Stimulated activated naive CD8-positive, alpha-beta T cell treated with anti-CD3 and anti-CD28 coated beads, Interleukin-15, amount 100 ng/mL, for 72 hours (primary cell): ENCODE measurements at regions not wholly inside any gene's neighbourhood (a gene's known extent, or its start where the extent isn't known, plus 50 kb on each side); places are given as distances from the start of the nearest gene placed in this dataset.
"Not testable (repeated sequence)": the region's sequence is repeated elsewhere in the genome, so short reads cannot be mapped to it uniquely, and the experiment has no call there.

Source experiments
- ATAC-seq: fragments of 150-1000 bp; cut with Tn5 transposase; 2 replicates; pipeline ENCODE4 v1.10.0; 2021; ENCODE audit warnings: mild to moderate bottlenecking, moderate library complexity
- DNase-seq, 2 donors: peaks; one replicate each; pipeline ENCODE4 v3.0.0; 2021 to 2022
- H3K27ac Mint-ChIP-seq, 2 donors: one replicate each; pipeline ENCODE4 v1.8.0; 2022; ENCODE audit warnings: mild to moderate bottlenecking in 2 of 2, mixed read lengths in 2 of 2, moderate library complexity in 2 of 2
- H3K27me3 Mint-ChIP-seq: one replicate; pipeline ENCODE4 v1.8.0; 2022; ENCODE audit warnings: mixed read lengths
- H3K4me1 Mint-ChIP-seq: one replicate; pipeline ENCODE4 v1.8.0; 2022; ENCODE audit warnings: mild to moderate bottlenecking, mixed read lengths
- H3K4me3 Mint-ChIP-seq, 2 donors: one replicate each; pipeline ENCODE4 v1.8.0; 2022; ENCODE audit warnings: mild to moderate bottlenecking in 2 of 2, mixed read lengths in 2 of 2, moderate library complexity in 1 of 2
- H3K9me3 Mint-ChIP-seq, 2 donors: one replicate each; pipeline ENCODE4 v1.8.0; 2022; ENCODE audit warnings: mixed read lengths in 2 of 2

GRCh38 chr11:57942808-57943207 lies 80.9 kb upstream of the OR9Q1 start:
- Mint-ChIP-seq H3K4me1 (no peaks in the 10 kb centered on the region), H3K9me3 (no peaks in the 10 kb centered on the region), H3K4me3 (no peak overlapping the region), H3K27me3 (no peaks in the 10 kb centered on the region), H3K27ac (no peak overlapping the region)
- DNase-seq (no peak), ATAC-seq (no peak)

- H3K27me3 Mint-ChIP-seq, H3K27ac Mint-ChIP-seq, H3K4me1 Mint-ChIP-seq: not testable (repeated sequence)
Measured at GRCh38 chr11:57943766-57944165, 79.9 kb upstream of the OR9Q1 start.

GRCh38 chr11:57946628-57947027 lies 77.1 kb upstream of the OR9Q1 start:
- Mint-ChIP-seq H3K4me3 (no peak overlapping the region), H3K4me1 (no peaks in the 10 kb centered on the region), H3K9me3 (no peaks in the 10 kb centered on the region), H3K27me3 (no peaks in the 10 kb centered on the region), H3K27ac (no peak overlapping the region)
- DNase-seq, result no peak
- ATAC-seq, result no peak

More at GRCh38 chr11:57943766-57944165, 79.9 kb upstream of the OR9Q1 start:
- not testable (repeated sequence) for H3K4me3 Mint-ChIP-seq, DNase-seq, H3K9me3 Mint-ChIP-seq, ATAC-seq

GRCh38 chr11:57964660-57965059 lies 59.0 kb upstream of the OR9Q1 start:
- Mint-ChIP-seq H3K27ac (no peak overlapping the region), H3K27me3 (peaks cover 10% of the 10 kb centered on the region), H3K4me3 (no peak overlapping the region), H3K9me3 (no peaks in the 10 kb centered on the region), H3K4me1 (no peaks in the 10 kb centered on the region)
- ATAC-seq (no peak), DNase-seq (no peak)

GRCh38 chr11:57971272-57972012 lies 52.2 kb upstream of the OR9Q1 start:
- H3K27ac Mint-ChIP-seq, result no peak overlapping the region
- peaks cover 0 to 7% of the 10 kb centered on the region in 2 donors for H3K9me3 Mint-ChIP-seq
- no peak for ATAC-seq
- H3K4me1 Mint-ChIP-seq, result no peaks in the 10 kb centered on the region
- H3K4me3 Mint-ChIP-seq, result no peak overlapping the region
- DNase-seq, result no peak
- H3K27me3 Mint-ChIP-seq, result peaks cover 17% of the 10 kb centered on the region

GRCh38 chr11:57972013-57972367 lies 51.7 kb upstream of the OR9Q1 start:
- ATAC-seq (no peak), DNase-seq (no peak)
- peaks cover 17% of the 10 kb centered on the region for H3K27me3 Mint-ChIP-seq
- no peak overlapping the region for H3K4me3 Mint-ChIP-seq
- H3K27ac Mint-ChIP-seq, result no peak overlapping the region
- H3K4me1 Mint-ChIP-seq, result no peaks in the 10 kb centered on the region
- H3K9me3 Mint-ChIP-seq, result peaks cover 0 to 7% of the 10 kb centered on the region in 2 donors
